22Rv1 (cell line): ENCODE measurements at regions not wholly inside any gene's neighbourhood (a gene's known extent, or its start where the extent isn't known, plus 50 kb on each side); places are given as distances from the start of the nearest gene placed in this dataset.

ENCODE experiments used
- ZFX ChIP-seq: fragments of 450-650 bp; IDR thresholded peaks from 2 replicates; pipeline ENCODE4 v1.6.1; 2017; ENCODE audit warnings: antibody characterized with exemption, borderline replicate concordance
- TF ChIP-seq, protein P1 (sequence below): fragments of 450-650 bp; IDR thresholded peaks from 2 replicates; pipeline ENCODE4 v1.5.1; 2017; ENCODE audit warnings: mild to moderate bottlenecking

DNA sequence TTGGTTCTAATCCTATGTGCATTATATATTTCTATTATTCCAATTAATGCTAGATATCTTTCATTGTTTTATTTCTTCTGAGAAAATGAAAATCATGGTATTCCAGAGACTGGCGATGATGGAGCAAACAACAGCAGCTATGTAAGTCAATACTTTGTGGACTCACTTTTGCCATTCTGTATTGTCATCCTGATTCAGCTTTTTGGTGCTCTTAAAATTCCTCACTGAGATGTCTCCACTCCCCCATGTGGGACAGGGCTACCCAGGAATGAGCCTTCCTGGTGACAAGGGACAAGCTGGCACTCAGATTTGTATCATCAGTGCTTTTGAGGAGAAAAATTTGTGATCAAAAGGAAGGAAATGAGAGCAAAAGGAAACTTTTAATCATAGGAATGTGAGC, 56.7 kb upstream of the XCR1 start:
- TF ChIP-seq, protein P1, sequence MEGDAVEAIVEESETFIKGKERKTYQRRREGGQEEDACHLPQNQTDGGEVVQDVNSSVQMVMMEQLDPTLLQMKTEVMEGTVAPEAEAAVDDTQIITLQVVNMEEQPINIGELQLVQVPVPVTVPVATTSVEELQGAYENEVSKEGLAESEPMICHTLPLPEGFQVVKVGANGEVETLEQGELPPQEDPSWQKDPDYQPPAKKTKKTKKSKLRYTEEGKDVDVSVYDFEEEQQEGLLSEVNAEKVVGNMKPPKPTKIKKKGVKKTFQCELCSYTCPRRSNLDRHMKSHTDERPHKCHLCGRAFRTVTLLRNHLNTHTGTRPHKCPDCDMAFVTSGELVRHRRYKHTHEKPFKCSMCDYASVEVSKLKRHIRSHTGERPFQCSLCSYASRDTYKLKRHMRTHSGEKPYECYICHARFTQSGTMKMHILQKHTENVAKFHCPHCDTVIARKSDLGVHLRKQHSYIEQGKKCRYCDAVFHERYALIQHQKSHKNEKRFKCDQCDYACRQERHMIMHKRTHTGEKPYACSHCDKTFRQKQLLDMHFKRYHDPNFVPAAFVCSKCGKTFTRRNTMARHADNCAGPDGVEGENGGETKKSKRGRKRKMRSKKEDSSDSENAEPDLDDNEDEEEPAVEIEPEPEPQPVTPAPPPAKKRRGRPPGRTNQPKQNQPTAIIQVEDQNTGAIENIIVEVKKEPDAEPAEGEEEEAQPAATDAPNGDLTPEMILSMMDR = no peak
- TF ChIP-seq ZFX = no peak
